ENCODE measurements at regions not wholly inside any gene's neighbourhood (a gene's known extent, or its start where the extent isn't known, plus 50 kb on each side); places are given as distances from the start of the nearest gene placed in this dataset.

GRCh38 chr5:143878430-143878829, 66.5 kb downstream of the HMHB1 start (continued):
- TF ChIP-seq ZNF143 (CRISPR knock-in tag; IDR thresholded peaks at IDR 0.05) = no peak

- Histone ChIP-seq H3K4me2 (ENCODE audit: low read depth, low read length) (no peak overlapping the region), H4K20me1 (ENCODE audit: insufficient read depth, low read length) (no peaks in the 10 kb centered on the region), H3K79me2 (ENCODE audit: insufficient read depth, low read length) (no peaks in the 10 kb centered on the region), H3K9me3 (ENCODE audit: low read length) (no peaks in the 10 kb centered on the region), H3K4me3 (replicated peaks in 1 of 3; ENCODE audit: insufficient read depth in 1 of 3, low read depth in 2 of 3, low read length in 3 of 3) (no peak overlapping the region), H2AFZ (ENCODE audit: low read length) (no peak overlapping the region), H3K27me3 (ENCODE audit: control insufficient read depth in 1 of 2, insufficient read depth in 2 of 2, low read length in 2 of 2) (no peaks in the 10 kb centered on the region; a peak in 1 of 5 replicates), H3K27ac (ENCODE audit: extremely low read length, insufficient read depth, low read length) (no peak overlapping the region), H3K9ac (ENCODE audit: insufficient read depth, low read depth, low read length) (no peak overlapping the region), H3K36me3 (replicated peaks in 1 of 2; ENCODE audit: control insufficient read depth in 1 of 2, insufficient read depth in 2 of 2, low read length in 2 of 2) (no peaks in the 10 kb centered on the region), H3K4me1 (ENCODE audit: insufficient read depth, low read length) (peaks cover 12% of the 10 kb centered on the region)
- FAIRE-seq = no peak
- no peak for TF ChIP-seq SYNCRIP (IDR thresholded peaks at IDR 0.05; ENCODE audit: insufficient read depth, low read depth, low read length)
- no peak for TF ChIP-seq NFE2 (CRISPR knock-in tag; IDR thresholded peaks at IDR 0.05)
- TF ChIP-seq ZSCAN20 (CRISPR knock-in tag; IDR thresholded peaks at IDR 0.05; ENCODE audit: borderline replicate concordance) = no peak
- no peak for TF ChIP-seq MTF1 (CRISPR knock-in tag; IDR thresholded peaks at IDR 0.05)
- TF ChIP-seq MNT (IDR thresholded peaks at IDR 0.05) = no peak
- TF ChIP-seq MAFK (conservative IDR thresholded peaks at IDR 0.05 in 1 of 2, IDR thresholded peaks at IDR 0.05 in 1 of 2; ENCODE audit: low read length in 2 of 2) = peak; percentile 70 to 84
- no peak for TF ChIP-seq ZNF468 (CRISPR knock-in tag; IDR thresholded peaks at IDR 0.05)
- no peak for TF ChIP-seq CAMTA2 (CRISPR knock-in tag; IDR thresholded peaks at IDR 0.05; ENCODE audit: borderline replicate concordance)
- no peak for TF ChIP-seq ZBTB7A (CRISPR knock-in tag; IDR thresholded peaks at IDR 0.05)
- TF ChIP-seq MAFF (IDR thresholded peaks at IDR 0.05; ENCODE audit: low read depth, low read length) = peak; percentile 73
- no peak for TF ChIP-seq TRIM24 (CRISPR knock-in tag; IDR thresholded peaks at IDR 0.05)
- no peak for TF ChIP-seq ZNF558 (CRISPR knock-in tag; IDR thresholded peaks at IDR 0.05; ENCODE audit: borderline replicate concordance)
- no peak for TF ChIP-seq ONECUT2 (CRISPR knock-in tag; IDR thresholded peaks at IDR 0.05)
- TF ChIP-seq, protein P1, sequence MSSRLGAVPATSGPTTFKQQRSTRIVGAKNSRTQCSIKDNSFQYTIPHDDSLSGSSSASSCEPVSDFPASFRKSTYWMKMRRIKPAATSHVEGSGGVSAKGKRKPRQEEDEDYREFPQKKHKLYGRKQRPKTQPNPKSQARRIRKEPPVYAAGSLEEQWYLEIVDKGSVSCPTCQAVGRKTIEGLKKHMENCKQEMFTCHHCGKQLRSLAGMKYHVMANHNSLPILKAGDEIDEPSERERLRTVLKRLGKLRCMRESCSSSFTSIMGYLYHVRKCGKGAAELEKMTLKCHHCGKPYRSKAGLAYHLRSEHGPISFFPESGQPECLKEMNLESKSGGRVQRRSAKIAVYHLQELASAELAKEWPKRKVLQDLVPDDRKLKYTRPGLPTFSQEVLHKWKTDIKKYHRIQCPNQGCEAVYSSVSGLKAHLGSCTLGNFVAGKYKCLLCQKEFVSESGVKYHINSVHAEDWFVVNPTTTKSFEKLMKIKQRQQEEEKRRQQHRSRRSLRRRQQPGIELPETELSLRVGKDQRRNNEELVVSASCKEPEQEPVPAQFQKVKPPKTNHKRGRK (CRISPR knock-in tag; IDR thresholded peaks at IDR 0.05) = no peak
- CTCF ChIA-PET (ENCODE audit: low intra/inter-chr PET ratio, low total read pairs) = no interaction called here
- intact Hi-C loops (cut with micrococcal nuclease; ENCODE audit: unreplicated experiment) (no loop called here), in situ Hi-C loops (cut with HindIII; ENCODE audit: extremely low pct_ligation_motif_present, low pct_unique_long_range_greater_than_20kb) (no loop called here)
- TSS peak; percentile 63 for BruUV-seq (replicated peaks)
- WGBS (ENCODE audit: low lambda C conversion rate) = 27% methylated on average over 3 of the region's 3 CpGs
- no peak for ATAC-seq
- DNase-seq (ENCODE audit: low spot score) = peak; percentile 5
- POLR2A ChIA-PET = no interaction called here
Measured at GRCh38 chr5:143879646-143880045, 67.7 kb downstream of the HMHB1 start.

Measured in HepG2 (cell line).